GM10266 (cell line): ENCODE measurements at regions not wholly inside any gene's neighbourhood (a gene's known extent, or its start where the extent isn't known, plus 50 kb on each side); places are given as distances from the start of the nearest gene placed in this dataset.

Experiments
- DNase-seq: peaks from one replicate; pipeline ENCODE4 v3.0.0; 2012; ENCODE audit errors: extremely low spot score
- TF ChIP-seq, protein P1 (sequence below): IDR thresholded peaks from 2 replicates; pipeline ENCODE4 v1.5.1; 2012; ENCODE audit warnings: mild to moderate bottlenecking, low read depth; ENCODE audit not compliant: control insufficient read depth, insufficient read depth; ENCODE audit errors: missing control alignments

- TF ChIP-seq, protein P1, sequence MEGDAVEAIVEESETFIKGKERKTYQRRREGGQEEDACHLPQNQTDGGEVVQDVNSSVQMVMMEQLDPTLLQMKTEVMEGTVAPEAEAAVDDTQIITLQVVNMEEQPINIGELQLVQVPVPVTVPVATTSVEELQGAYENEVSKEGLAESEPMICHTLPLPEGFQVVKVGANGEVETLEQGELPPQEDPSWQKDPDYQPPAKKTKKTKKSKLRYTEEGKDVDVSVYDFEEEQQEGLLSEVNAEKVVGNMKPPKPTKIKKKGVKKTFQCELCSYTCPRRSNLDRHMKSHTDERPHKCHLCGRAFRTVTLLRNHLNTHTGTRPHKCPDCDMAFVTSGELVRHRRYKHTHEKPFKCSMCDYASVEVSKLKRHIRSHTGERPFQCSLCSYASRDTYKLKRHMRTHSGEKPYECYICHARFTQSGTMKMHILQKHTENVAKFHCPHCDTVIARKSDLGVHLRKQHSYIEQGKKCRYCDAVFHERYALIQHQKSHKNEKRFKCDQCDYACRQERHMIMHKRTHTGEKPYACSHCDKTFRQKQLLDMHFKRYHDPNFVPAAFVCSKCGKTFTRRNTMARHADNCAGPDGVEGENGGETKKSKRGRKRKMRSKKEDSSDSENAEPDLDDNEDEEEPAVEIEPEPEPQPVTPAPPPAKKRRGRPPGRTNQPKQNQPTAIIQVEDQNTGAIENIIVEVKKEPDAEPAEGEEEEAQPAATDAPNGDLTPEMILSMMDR: no peak
- no peak for DNase-seq
Observed at GRCh38 chr14:65808390-65808789, 395.9 kb downstream of the FUT8 start.

DNA sequence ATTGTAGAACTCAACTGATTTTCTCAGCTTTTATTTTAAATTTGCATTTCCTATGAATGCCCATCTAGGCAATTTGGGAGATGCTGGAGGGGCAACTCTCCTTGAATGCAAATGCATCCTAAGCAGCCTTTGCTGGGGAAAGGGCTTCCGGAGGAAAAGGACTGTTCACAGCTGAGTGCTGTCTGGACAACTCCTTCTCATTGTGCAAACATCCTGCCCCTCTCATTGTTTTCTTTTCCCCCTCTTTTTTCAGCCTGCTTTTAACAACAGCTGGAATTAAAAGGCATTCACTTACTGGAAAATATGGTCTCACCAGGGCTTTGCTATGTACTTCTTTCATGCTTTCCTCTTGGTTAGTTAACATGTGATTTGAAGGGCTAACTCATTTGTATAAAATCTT is 397.8 kb downstream of the FUT8 start:
- DNase-seq: no peak
- TF ChIP-seq, protein P1: no peak

DNA sequence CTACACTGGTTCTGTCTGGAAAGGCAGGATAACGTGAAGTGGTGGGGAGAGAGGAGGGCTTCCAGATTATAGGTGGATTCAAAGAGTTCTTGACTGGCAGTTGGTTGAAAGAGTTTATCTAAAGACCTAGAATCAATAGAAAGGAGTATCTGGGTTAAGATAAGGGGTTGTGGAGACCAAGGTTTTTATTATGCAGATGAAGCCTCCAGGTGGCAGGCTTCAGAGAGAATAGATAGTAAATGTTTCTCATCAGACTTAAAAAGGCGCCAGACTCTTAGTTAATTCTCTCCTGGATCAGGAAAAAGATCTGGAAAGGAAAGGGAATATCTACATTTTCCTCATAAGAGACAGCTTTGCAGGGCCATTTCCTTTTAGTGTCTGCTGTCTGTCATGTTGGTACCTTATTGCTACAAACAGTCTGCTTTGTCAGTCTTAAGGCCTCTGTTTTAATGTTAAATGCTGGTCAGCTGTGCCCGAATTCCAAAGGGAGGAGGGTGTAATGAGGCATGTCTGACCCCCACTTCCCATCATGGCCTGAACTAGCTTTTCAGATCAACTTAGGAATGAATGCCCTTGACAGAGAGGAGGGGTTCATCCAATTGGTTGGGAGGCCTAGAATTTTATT is 401.3 kb downstream of the FUT8 start:
- DNase-seq: no peak
- TF ChIP-seq, protein P1: no peak

GRCh38 chr14:65815127-65815526 is 402.6 kb downstream of the FUT8 start:
- no peak for DNase-seq
- TF ChIP-seq, protein P1: no peak

DNA sequence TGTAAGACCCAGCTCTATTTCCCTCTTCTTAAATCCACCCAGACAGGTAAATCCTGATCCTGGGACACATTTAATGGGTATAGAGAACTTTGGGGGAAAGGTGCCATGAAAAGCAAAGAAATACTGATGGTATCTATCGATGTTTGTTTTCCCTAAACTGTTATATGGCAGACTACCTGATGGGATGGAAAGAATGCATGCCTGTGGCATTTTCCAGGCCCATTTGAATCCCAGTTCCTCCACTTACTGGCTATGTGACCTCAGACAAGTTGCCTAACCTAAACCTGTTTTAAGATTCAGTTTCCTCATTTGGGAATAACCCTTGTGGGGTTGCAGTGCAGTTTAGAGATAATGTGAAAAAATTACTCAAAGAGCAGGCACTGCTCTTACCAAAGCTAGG is 404.5 kb downstream of the FUT8 start:
- TF ChIP-seq, protein P1: no peak
- no peak for DNase-seq

DNA sequence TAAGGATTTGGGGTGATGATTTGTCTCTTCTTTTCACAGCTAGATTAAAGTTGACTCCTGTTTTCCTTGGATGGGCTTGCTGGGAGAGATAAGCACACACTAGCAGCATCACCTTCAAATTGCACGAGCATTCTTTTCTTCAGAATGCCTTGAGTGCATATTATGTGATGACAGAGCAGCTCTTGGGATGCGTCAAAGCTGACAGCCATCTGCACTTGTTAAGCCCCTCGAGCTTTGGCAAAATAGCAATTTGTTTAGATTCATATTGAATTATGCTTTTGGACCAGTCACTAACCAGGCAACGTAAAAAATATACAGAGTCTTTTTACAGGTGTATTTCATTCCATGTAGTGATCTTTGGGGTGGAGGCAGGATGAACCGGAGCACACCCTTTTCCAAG is 407.0 kb downstream of the FUT8 start:
- TF ChIP-seq, protein P1: no peak
- DNase-seq: no peak

DNA sequence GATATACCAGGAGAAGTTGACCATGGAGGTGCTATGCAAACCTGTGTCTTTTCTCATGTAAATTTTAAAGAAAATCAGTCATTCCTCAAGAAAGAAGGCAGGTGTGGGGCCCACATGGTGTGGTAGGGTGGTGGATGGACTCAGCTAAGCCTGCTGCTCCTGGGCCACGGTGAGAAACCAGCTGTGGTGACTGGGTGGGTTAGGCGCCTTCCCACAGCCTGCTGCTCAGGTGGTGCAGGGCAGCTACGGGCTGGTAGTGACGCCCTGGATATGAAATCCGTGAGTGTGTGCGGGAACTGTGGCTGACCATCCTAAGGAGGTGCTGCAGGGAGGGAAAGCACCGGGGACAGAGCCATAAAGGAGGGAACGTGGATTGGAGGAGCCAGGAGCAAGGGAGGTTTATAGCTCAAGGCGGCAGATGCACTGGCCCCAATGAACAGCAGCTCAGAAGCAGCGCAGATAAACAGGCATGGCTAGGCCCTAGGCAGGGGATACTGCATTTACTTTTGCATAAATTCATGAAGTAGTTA is 408.8 kb downstream of the FUT8 start:
- TF ChIP-seq, protein P1: no peak

More for the DNA sequence above, 408.8 kb downstream of the FUT8 start:
- no peak for DNase-seq
